HG03139 (cell line): ENCODE measurements at regions not wholly inside any gene's neighbourhood (a gene's known extent, or its start where the extent isn't known, plus 50 kb on each side); places are given as distances from the start of the nearest gene placed in this dataset.
"Not testable (repeated sequence)": the region's sequence is repeated elsewhere in the genome, so short reads cannot be mapped to it uniquely, and the experiment has no call there.

ENCODE experiments used
- ATAC-seq: cut with Tn5 transposase; IDR thresholded peaks from one replicate; pipeline ENCODE4 v1.9.1; 2021; ENCODE audit not compliant: unreplicated experiment

DNA sequence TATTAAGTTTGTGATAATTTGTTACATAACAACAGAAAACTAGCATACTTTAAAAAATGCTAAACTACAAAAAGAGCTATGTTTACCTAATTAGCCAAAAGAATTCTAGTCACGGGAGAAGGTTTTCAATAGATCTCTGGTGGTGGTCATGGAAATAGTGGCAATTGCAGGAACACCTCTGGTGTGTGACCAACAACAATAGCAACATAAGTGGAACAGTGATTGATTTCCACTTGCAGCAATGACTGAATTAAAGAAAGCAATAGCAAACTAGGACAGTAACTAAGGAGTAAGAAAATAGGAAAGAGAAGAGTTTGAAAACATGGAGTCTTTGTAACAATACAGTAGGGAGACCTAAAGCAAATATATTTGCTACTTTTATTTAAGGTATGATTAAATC, 171.3 kb upstream of the ADGRL4 start:
- ATAC-seq = no peak

DNA sequence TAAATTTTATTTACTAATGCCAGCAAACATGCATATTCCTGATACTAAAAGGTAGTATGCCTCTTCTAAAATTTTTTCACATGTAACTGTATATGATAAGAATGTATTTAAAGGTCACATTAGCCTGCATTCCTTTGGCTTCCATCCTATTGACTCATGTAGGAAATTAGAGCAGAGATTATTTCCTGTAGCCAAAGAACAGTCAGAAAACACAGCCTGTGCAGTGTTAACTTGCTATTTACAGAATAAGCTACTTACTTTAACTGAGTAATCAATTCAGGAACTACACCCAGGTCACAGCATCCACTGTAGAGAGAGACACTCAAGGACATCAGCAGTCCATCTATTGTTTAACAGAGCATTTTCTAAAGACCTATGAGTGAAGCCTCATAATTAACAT, 154.5 kb upstream of the ADGRL4 start:
- no peak for ATAC-seq

DNA sequence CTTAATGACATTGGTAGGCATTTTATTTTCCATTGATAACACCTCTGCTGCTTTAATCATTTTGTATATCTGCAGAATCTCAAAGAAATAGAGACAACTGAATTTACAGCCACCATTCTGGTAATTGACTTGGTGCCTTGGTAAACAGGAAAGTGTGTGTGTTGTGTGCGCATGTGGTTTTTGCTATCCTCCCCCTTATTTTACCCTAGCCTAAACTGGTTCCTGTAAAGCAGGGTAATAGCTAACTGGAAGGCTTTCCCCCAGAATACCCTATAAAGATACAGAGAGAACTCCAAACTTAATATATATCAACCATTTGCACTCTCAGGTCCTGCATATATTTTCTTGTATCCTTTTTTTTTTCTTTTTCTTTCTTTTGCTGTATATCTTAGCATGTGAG, 149.5 kb upstream of the ADGRL4 start:
- no peak for ATAC-seq

DNA sequence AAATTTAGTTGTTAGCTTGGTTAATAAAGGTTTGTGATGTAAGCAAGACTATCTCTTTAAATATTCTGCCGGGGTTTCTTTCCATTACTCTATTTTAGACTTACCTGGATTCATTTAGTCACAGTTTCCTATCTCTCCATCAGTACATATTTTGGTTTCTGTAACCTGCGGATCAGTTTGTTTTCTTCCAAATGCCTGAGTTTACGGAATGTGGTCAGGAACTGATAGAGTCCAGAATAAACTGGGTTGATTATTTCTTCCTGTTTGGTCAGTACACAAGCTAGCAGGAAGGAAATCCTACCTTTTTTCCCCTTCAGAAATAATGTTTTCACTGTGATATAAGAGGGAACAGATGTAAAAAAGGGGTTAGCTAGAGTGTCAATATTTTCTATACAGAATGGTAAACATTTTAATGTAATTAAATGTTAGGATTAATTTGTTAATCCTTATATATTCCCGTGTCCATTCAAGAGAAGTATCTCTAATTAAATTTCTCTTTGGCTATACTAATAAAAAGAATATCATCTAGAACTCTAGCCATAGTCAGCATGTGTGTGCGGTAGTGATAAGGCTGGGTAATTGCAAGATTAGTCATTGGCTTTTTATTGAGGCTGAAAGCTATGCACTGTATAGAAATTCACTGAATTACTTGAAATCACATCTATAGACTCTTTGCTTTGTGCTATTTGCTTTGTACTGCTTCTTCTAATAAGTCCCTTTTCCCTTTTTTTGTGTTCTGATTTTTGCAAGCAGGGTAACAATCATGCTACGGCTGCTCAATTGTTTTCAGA, 144.7 kb upstream of the ADGRL4 start:
- no peak for ATAC-seq

DNA sequence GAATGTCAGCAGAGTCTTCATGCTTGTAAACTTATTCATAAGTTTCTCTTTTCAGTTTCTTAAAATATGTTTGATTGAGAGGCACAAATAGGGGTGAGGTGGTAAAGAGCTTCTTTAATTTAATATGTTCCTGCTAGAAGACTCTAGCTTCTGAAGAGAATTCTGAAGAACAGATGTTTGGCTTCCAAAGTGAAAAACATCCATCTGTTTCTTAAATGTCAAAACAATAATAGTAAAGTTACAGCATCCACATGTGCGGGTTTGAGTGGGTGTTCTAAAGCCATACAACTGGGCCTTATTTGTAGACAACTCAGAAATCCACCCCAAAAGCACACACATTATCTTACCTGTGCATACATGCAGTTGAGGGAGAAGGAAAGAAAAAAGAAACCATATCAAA, 144.0 kb upstream of the ADGRL4 start:
- ATAC-seq = no peak

DNA sequence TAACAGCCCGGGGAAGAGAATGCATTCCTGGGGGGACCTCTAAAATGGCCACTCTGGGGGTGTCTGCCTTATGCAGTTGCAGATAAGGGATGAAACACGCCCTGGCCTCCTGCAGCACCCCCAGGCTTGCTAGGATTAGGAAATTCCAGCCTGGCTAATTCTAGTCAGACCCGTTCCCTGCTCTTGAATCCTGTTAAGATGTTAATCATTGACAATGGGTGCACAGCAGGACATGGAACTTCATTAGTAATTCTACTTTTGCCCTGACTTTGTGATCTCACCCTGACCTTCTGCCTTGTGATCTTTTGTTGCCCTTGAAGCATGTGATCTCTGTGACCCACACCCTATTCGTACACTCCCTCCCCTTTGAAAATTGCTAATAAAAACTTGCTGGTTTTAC, 131.7 kb upstream of the ADGRL4 start:
- ATAC-seq = not testable (repeated sequence)

DNA sequence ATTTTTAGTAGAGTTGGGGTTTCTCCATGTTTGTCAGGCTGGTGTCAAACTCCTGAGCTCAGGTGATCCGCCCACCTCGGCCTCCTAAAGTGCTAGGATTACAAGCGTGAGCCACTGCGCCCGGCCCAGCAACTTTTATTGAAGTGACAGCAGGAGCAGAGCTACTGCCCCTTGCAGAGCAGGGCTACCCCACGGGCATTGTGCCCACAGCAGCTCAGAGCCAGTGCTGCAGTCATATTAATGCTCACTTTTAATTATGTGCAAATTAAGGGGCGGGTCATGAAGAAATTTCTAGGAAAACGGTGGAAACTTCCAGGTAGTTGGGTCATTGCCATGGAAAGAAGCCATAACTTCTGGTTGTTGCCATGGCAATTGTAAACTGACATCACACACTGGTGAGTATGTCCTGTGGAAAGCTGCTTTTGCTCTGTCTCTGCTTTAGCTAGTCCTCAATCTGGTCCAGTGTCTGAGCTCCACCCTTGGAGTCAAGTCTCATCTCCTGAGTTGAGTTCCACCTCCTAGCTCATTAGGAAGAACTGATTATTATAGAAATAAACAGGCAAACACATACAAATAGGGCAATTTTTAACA, 127.3 kb upstream of the ADGRL4 start:
- ATAC-seq = no peak

DNA sequence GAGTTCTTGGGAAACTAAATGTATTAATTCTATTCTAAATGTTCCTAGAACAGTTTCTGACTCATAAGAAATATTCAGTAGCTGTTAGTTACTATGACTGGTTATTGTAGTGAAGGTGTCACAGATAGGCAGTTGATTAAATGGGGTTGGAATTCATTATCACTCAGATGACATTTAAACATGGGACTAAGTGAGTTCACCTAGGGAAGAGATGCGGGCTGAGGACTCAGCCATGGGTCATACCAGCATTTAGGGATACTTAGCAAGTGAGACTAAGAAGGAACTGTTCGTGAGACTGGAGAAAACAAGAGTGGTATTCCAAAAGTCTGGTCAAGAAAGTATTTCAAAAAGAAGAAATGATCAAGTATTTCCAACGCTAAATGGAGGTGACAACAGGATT, 125.1 kb upstream of the ADGRL4 start:
- no peak for ATAC-seq

DNA sequence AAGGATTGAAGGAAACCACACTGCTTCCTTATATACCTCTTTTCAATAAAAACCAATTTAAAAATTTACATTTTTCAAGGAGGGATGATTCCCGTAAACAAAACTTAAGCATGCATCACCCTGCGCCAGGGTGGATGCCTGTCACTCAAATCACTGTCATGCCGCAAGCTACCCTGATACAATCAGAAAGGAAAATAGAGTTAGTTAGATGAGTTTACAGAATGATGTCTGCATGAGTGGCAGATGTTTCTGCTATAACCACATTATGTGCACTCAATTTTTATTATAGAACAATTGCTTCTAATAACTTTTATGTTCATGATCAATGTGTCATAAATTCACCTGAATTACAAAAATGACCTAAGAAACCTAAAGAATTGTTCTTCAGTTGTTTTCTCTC, 123.4 kb upstream of the ADGRL4 start:
- no peak for ATAC-seq

DNA sequence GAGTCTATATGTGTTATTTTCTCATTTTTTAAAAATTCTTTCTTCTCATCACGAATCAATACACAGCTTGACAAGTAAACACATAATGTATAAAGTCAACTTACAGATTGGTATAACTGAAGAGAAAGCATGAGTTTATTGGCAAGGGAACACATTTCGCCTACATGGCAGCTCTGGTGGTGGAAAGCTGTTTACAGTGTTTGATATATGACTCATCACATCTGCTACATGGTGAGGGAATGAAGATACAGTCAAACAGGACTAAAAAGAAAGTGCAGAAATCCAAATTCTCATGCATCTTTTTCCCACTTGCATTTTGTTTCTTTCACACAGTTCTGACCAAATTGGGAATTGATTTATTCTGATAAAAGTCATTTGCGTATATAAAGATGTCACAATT, 122.2 kb upstream of the ADGRL4 start:
- ATAC-seq = no peak

DNA sequence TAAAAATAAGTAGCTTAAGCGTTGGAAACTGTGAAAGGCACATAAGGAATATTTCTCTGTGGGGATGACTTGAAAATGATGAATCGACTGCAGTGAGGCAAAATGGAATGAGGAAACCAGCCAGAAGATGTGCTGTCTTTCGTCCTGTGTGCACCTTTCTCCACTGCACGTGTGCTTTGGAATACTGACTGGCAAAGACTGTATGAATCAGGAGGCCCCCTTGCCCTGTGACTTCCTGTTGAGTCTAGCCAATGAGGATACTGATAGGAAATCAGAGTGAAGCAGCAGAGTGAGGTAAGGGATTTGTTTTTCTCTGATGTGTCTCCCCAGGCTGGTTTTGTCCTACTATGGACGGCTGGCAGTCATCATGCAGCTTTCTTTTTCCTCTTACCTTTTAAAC, 118.2 kb upstream of the ADGRL4 start:
- ATAC-seq = no peak

DNA sequence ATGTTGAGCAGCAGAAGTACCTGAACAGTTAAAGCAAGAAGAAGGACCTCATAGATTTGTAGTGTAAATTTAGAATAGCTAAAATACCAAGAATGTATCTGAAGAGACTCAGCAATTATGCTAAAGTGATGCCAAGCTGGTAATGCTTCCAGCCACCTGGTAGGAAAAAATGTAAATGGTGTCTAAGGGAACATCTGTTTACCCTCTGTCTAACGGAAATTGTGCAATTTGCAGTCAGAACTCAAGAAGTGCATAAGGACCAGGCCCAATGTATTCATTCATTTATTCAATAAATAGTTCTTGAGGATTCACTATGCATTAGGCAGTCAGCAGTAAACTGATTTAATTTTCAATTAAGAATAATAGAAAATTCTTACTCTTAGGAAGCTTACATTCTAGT, 116.0 kb upstream of the ADGRL4 start:
- ATAC-seq = no peak

DNA sequence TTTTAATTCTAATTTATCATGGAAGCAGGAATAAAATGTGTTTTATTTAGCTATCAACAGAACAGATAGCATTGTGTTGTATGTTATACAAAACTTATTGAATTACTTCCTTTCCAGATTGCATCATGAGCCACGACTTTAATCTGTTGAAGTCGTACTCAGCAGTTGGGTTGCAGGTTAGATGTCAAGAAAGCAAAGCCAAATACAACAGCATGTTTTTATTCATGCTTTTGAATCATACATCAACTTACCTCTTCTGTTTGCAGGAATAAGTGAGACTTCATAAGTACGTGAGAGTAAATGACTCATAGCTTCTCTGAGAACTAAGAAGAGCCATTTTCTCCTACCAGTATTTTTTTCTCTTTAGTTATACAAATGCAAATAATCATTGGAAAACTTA, 110.8 kb upstream of the ADGRL4 start:
- no peak for ATAC-seq

DNA sequence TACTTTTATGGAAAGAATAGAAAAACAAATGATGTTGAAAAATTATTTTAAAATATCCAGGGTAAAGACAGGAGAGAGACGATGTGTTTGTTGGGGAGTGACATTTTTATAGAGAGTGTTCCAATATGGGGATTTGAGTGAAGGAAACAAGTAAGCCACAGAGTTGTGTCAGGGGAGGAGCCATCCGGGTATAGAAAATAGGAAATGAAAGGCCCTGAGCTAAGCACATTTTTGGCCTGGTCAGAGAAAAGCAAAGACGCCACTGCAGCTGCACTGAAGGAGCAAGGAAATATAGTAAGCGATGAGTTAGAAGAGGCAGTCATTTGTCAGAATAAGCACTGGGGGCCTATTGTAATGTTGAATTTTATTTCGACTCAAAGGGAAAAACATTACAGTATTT, 107.3 kb upstream of the ADGRL4 start:
- no peak for ATAC-seq

DNA sequence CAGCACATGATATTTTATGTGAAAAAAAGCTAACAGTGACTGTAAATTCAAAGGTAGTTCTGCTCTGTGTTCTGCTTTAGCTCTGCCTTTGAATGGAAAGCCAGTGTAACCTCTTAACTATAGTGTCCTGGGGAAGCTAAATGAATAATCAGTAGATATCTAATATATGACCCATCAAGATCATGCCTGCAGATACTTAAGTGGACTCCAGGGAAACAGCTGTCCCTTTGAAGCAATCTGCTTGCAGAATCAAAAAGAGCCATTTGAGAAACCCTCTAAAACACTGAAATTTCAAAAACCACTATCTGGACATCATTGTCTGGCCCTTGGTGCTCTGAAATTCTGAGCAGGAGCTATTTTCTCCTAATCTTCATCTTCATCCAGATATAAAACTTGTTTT, 104.2 kb upstream of the ADGRL4 start:
- ATAC-seq = no peak

DNA sequence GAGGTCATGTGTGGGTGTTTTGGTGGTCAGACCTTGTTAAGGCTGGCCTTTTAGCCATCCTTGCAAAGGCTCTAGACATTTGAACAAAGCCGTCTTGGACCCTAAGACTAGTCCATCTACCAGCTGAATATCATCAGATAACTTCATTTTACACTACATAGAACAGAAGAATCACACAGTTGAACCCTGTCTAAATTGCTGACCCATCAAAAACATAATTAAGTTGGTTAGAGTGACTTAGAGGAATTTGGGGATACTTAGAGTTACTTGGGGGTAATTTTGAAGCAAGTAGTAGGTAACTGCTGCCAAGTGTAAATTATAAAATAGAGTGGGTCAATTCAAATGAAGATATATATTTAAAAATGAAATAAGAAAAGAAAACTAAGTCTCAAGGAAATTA, 102.9 kb upstream of the ADGRL4 start:
- no peak for ATAC-seq

DNA sequence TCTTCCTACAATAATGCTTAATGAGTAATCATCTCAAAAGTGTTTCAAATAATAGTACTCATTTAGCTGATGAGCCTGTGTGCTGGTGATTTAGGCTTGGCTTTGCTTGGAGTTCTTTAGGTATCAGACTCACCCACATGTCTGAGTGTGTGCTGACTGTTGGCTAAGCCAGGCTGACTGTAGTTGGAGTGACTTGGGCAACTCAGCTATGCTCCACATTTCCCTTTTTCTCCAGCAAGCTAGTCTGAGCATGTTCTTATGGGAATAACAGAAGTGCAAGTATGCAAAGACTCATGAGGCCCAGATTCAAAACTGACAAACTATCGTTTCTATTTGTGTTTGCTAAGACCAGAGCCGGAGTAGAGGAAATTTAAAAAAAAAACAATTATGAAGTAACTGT, 99.0 kb upstream of the ADGRL4 start:
- no peak for ATAC-seq

DNA sequence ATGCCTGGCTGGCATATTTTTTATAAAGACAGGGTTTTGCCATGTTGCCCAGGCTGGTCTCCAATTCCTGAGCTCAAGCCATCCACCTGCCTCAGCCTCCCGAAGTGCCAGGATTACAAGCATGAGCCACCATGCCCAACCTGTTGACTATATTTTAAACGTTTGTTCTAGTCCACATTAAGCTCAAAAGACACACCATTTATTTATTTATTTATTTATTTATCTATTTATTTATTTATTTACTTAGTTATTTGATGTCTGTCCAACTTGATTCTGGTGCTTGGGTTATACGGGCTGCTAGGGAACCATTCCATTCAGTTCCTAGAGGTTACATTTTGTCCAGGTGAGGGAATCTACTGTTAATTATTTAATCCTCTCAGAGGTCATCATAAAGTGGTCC, 98.1 kb upstream of the ADGRL4 start:
- ATAC-seq = no peak

DNA sequence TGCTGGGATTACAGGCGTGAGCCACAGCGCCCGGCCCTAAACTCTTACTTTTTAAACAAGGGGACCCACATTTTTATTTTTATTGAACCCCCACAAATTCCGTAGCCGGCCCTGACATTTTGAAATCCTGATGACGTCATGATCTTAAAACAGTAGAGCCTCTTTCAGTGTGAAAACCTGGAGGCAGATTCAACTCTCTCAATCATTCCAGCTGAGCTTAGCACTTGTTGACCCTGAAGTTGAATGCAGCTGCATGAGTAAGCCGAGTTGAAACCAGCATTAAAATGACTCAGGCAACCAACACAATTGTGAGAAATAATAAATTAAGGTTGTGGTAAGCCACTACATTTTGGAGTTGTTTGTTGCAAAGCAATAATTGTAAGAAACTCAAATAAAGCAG, 93.9 kb upstream of the ADGRL4 start:
- ATAC-seq = no peak

DNA sequence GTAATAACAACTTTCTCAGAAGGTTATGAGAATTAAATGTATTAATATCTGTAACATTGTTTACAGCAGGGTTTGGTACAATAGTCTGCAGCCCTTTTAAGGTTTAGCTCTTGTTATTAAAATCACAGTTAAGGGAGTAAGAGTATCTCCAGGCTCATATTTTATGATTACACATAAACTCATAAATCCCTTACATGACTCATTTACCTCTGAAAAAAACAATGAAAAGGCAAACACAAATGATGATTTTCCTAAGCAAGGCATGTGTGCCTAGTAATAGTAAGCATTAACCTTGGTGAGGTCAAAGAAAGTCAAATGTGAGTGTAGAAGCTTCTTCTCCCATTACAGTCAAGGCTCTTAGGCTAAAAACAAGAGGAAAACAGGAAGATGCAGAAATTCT, 84.5 kb upstream of the ADGRL4 start:
- ATAC-seq = no peak

DNA sequence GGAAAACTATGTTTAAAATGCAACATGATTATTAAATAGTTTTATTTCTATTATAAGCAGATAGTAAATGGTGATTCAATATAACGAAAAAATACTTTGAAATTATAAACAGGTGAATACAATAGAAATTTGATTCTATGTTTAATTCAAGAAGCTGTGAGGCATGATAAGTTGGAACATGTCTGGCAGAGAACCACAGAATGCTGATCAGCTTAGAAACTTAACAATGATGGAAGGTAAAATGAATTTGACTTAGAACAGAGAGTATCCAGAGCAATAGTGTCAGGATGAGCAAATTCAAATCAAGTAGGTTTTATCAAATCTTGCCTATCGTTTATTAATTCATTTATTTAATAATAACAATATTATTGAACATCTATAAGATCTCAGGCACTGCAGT, 83.4 kb upstream of the ADGRL4 start:
- no peak for ATAC-seq

DNA sequence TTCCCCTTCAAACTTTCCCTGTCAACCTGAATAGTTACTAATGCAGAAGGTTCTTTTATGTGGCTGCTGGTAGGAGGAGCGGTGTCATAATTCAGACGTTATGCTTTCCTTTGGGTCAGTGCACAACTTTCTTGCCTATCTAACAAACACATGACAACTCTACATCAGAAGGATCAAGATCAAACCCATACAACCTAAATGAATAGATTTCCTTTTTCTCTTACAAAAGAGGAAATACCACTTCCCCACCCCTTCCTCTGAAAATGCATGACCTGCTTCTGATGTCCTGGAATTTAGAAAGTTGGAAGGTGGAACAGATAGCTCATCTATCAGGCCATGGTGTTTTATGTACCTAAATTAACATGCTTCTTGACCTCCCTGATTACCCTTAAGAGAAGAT, 75.7 kb upstream of the ADGRL4 start:
- no peak for ATAC-seq

DNA sequence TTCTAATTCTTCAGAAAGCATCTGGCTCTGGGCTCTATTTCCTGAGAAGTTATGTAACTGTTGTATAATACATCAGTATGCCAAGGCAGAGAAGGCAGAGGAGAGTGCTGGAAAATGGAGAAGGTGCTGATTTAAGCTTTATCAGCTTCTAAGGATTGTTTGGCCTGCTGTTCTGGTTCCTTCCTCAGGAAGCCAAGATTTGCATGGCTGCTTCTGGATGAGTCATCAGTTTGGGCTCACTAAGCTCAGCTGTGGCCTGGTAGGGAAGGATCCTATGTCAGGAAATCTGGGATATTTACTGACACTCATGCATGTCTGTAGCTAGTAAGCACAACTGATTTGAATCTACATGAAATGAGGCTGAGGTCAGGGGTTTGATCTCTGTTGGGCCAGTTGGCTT, 73.2 kb upstream of the ADGRL4 start:
- no peak for ATAC-seq
